HK-2 (cell line): ENCODE measurements at regions not wholly inside any gene's neighbourhood (a gene's known extent, or its start where the extent isn't known, plus 50 kb on each side); places are given as distances from the start of the nearest gene placed in this dataset.
"Not testable (repeated sequence)": the region's sequence is repeated elsewhere in the genome, so short reads cannot be mapped to it uniquely, and the experiment has no call there.

Experiments
- DNase-seq: peaks from one replicate; pipeline ENCODE4 v3.0.0-alpha.2; 2018; ENCODE audit not compliant: unreplicated experiment

DNA sequence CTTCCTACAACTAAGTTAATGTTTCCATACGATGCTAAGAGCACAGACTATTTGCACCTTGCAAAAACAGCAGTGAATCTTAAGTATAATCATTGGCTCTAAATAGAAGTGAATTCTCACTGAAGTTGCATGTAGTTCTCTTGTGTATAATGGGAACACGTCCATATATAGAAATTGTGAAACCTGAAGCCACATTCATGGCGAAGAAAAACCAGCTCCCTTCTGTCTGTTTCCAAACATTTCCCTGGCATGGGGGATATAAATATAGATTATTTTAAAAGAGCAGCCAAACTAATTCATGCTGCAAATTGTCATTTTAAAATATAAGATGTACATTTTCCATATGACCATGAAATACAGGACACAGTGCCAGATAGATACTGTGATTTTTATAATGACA, 71.1 kb downstream of the TRAM1L1 start:
- no peak for DNase-seq

DNA sequence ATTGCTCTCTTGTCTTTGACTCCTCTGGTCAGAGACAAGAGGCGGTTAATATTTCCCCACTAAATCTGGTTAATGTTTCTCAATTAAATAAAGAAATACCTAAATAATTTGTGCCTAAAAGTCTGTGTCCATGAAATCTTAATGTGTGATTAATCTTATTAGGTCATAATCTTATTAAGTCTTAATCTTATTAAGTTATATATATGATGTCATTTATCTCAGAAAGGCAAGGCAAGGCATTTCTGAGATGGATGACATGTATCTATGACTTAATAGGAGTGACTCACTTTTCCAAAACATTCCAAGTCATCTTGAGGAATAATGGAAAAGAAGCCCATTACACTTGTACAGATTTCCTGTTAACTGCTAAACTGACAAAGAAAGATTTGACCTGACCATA, 74.7 kb downstream of the TRAM1L1 start:
- no peak for DNase-seq

DNA sequence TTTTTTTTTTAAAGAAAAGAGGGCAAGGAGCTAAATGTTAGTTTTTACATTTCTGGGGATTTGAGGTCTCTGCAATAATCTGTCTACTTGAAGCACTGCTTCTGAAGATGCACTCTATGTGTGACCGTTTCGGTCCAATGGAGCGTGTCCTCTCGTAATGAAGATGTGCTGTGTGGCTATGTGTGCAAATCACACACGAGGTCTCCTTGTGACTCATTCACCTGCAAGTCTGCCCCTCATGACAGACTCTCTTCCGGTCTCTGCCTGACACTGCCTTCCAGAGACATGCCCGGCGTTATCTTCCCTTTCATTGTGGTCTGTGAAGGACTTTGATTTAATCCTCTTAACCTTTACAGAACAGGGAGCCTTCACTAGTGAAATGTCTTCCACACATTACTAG, 84.3 kb downstream of the TRAM1L1 start:
- peak; percentile 72 for DNase-seq

DNA sequence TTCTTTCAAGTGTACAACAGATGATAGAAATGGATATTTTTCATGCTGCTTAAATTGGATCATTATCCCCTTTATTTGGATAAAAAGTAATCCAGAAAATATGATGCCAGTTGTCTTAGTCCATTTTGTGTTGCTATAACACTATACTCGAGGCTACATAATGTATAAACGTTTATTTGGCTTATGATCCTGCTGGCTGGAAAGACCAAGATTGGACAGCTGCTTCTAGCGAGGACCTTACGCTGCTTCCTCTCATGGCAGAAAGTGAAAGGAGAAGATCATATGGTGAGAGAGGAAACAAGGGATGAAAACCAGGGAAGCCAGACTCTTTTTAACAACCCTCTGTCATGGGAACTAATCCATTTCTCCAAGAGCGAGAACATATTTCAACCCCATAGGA, 102.7 kb downstream of the TRAM1L1 start:
- no peak for DNase-seq

DNA sequence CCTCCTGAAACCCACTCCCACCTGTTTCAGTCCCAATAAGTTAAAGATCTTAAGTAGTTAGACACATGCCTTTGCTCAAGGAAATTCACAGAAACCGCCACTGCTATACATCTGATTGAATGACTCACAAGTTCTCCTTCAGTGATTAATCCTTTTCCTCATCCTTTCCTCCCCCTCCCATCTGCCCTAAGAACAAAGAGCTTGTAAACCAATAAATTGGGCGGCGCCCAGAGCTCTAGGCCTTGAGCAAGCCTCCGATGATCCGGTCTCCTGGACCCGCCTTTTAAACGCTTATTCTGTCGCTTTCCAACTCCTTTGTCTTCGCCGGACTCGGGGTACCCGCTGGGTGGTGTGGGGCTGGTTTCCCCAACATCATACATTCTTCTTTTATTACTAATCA, 104.9 kb downstream of the TRAM1L1 start:
- not testable (repeated sequence) for DNase-seq

DNA sequence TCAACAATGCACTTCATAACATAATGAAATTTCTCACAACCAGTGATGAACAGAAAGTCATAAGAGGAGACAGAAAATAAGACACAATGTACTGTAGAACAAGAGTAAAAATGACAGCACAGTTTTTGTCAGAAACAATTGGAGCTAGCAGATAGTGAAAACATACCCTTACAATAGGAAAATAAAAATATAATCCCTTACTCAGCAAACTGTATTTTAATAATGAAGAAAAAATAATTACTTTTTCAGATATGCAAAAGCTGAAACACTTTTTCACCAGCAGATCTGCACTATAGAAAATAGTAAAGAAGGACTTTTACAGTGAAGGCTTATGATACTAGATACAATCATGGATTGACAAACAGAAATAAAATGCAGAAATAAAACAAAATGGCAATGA, 126.3 kb downstream of the TRAM1L1 start:
- no peak for DNase-seq

DNA sequence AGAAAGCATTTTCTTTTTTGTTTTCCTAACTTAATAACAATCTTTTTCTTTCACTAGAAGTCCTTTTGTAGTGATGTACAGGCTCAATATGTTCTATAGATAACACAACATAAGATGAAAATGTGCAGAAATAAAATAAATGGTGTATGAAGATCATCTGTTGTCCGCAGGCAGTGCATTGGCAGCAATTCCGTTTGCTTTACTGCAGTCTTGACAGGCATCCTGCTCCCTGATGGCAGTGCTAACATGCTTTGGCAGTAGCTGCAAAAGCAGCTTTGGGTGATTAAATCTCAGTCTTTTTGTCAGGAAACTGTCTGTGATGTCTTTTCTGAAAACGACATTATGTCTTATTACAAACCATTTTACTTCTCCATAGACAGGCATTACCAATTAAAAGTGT, 131.4 kb downstream of the TRAM1L1 start:
- DNase-seq = no peak

DNA sequence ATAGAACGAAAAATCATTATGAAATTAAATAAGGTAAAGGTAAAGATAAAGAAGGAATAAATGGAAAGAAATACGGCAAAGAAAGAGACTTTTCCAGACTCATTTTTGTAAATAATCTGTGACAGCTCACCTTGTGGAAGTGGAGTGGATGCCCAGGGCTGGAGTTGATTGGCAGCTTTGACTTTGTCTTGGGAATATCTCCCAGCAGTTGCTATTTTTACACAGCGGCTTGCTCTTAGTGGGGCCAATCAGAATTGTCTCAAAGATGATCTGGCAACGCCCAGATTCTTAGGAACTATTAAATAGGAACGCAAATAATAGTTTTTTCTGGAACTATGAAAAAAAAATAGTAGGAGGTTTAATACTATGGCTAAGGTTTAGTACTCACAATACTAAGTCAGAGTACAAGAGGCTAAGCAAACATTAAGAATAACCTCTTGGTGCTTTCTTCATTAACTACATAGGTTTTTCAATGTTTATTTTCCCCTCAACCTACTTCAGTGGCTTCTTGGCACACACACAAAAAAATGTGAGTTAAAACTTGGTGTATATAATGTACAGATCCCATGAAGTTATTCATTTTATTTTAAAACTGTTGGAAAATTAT, 132.7 kb downstream of the TRAM1L1 start:
- no peak for DNase-seq

DNA sequence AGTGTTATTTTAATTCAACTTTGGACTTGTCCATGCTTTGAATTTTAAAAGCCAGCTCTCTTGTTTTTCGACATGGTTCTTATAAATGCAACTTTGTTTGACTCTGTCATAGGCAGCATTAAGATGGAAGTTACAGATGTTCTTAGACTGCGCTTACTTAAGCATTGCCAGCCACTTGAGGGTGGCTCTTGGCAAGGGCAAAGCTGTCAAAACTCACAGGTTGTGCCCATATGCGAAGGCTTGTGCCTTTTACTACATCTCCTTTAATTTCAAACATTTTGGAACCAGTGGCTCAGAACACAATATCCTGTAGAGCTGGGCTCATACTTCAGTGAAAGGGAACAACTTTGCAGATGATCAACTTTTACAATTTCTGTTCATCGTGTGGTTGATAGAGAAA, 135.5 kb downstream of the TRAM1L1 start:
- no peak for DNase-seq

DNA sequence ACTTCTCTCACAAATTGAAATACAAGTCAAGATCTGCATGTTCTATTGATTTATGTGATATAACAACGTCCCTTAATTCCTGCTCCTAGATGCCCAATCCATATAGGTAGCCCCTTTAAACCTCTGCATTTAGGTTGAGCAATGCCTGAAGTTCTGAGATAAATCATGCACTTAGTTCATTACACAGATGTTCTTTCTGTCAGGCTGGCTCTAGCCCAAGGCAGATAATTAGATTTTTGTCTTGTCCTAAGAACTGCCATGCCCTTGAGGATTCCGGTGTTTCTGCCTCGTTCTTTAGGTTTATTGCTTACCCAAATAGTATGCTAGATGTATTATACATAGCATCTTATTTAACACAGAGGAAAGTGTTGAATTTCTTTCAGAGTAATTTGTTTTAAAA, 143.1 kb downstream of the TRAM1L1 start:
- DNase-seq = no peak

DNA sequence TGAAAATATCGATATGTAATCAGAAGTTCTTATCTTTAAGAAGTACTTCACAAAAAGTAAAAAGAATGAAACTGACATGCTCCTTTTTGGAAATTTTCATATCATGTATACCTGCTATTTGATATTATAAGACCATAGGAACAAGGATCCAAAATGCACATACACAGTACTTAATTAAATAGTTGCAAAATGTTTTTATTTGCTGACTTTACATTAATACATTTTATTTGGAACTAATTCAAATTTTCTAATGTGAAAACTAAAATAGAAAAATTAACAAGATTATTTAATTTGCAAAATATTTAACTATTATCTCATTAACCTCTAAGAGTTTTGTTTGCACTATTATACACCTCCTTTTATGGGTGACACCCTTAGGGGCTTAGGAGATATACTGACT, 155.0 kb downstream of the TRAM1L1 start:
- DNase-seq = no peak

DNA sequence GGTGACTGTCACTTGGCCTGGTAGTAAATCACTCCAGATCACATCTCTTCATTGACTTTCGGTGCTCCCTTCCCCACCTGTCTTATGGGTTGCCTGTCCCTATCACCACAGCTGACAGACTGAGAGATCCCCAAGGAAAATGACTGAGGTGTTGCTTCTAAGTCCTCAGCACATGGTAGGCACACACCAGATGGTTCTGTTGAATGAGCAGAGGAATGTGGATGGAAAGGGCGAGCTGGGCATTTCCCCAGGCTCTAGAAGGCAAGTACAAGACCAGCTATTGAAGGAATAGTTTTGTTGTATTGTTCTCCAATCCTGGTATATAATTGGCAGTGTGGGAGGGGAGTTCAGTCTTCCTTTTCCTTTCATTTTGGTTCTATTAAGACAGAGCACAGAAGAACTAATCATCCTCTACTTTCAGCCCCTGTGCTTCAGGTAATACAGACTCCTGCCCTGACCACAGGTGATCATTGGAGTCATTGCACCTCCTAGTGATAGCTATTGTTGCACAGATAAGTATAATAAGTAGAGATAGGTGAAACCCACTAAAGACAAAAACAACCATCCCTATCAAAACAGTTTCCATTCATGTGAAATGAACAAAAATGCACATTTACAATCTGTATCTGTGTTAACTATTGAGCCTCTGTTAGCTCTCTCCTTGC, 158.6 kb downstream of the TRAM1L1 start:
- no peak for DNase-seq

DNA sequence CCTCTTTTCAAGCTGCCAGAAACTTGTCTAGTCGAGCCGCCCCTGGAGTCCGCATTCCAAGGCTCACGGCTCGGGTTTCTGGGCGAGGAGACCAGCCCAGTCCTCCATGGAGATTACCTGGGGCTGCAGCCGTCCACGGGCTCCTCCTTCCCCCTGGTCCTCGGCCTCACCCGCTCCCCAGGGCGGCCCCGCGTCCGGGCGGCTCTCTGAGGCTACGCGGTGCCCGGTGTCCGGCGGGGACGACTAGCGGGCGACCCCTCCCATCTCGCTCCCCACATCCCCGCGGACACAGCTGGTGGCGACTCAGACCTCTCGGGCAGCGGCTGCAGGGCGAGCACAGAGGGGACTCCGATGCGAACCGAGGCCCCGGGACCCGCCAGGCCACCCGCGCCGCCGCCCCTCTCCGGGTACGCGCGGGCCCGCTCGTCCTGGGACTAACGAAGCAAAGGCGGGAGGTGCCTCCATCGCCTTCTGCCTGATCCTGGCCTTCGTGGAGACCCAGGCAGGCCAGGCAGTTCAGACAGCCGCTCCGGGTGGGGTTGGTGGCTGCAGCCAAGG, 159.4 kb downstream of the TRAM1L1 start:
- peak; percentile 5 for DNase-seq

DNA sequence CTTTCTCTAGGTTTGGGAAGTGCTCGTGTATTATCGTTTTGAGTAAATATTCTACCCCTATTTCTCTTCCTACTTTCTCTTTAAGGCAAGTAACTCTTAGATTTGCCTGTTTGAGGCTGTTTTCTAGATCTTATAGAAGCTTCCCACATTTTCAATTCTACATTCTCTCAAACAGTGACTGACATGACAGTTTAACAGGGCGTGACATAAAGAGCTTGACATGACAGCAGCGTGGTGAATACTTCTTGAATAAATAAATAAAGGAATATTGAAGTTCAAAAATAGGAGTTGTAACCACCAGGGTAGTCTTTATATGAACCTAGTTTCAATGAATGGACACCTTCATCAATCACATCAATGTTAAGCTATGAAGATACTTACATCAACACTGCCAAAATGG, 162.0 kb downstream of the TRAM1L1 start:
- no peak for DNase-seq

DNA sequence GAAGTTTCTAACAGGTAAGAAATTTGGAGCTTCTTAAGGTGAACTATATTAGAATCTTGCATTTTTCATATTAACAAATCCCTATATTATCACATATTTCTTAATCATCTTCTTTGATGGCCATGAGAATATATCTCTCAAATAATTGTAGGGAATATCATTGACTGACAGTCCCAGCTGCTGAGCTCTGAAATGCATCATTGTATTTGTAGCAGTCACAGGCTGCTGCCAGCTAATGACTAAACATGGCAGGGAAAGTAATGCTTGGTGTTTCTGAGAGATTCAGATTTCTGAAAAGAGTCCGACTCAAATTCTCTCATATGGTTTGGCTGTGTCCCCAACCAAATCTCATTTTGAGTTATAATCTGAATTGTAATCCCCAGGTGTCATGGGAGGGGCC, 171.9 kb downstream of the TRAM1L1 start:
- no peak for DNase-seq

DNA sequence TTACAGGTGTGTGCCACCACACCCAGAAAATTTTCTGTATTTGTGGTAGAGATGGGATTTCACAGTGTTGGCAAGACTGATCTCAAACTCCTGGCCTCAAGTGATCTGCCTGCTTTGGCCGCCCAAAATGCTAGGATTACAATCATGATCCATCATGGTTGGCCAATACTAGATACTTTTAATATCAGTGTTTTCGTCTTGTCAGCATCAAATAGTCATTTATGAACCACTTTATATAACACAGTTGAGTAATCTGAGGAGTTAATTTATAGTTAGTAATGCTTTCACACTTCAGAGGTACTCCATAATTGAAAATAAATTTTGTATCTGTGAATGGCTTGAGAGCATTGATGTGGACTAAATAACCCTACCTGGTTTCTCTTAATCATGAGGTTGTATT, 178.6 kb downstream of the TRAM1L1 start:
- DNase-seq = no peak

DNA sequence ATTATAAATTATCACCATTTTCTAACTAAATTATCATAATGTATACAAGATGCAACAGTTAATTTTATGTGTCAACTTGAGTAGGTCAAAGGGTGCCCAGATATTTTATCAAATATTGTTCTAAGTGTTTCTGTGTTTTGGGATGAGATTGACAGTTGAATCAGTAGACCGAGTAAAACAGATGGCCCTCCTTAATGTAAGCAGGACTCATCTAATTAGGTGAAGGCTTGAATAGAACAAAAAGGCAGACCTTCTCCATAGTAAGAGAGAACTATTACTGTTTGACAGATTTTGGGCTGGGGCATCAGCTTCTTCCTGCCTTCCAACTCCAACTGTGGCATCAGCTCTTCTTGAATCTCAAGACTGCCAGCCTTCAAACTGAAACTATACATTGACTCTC, 185.8 kb downstream of the TRAM1L1 start:
- DNase-seq = no peak

DNA sequence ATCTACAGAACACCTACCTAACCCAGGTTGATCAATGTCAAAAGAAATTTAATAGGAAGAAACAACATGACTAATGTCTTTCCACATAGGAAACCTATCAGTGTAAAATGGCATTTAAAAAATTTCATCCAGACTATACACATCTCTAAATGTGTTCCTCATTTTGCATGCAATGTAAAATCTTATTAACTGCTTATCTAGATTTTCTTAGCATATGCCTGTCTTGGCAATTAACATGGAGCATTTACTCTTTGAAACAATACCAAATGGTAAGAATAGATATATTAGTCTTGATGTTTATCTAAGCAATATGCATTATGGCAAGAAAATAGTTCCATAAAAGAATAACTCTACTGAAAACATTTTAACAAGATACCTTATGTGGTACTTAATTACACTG, 199.8 kb downstream of the TRAM1L1 start:
- no peak for DNase-seq

DNA sequence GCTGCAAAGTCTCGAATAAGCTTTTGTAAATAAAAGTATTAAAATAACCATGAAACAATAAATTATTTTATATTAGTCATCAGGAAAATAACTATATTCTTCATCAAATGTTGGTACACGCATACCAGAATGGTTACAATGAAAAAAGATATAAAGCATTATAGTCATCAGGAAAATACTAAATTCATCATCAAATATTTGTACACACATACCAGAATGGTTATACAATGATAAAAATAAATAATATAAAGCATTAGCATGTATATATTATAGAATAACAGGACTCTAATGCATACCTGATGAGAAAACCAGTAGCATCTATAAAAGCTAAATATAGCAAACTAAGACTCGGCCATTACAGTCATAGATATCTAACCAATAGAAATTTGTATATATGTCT, 202.9 kb downstream of the TRAM1L1 start:
- DNase-seq = no peak

DNA sequence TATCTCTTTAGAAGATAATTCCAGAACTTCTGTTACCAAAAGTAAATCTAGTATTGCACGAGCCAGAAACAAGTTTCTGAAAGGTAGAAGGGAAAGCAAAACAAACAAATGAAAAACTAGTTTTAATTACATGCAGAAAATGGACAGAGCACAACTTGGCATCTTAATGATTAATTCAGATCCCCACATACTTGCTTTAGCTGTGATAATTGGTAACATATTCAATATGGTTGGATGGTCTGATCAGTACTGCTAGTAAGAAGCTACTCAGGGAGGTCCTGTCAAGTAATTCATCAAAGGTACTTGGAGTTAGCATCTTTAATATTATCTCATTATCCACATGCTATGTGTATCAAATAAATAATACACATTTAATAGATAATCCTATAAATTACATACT, 204.3 kb downstream of the TRAM1L1 start:
- DNase-seq = no peak

DNA sequence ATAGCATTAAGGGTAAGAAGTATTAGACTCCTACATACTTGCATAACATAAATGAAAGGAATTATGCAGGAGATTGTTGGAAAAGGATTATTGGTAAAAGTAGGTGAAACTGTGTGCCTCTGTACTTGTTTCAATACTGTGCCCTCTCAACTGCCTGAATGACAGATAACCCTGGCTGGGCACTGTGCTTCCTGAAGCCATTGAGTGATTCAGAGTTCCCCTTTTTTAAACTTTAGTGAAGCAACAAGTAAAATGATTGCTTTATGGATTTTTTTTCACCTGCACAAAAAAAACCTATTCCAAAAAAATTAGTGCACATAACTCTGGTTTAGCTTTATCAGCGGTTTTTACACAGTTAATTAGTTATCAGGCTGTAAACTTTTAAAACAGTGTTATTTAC, 204.8 kb downstream of the TRAM1L1 start:
- no peak for DNase-seq

DNA sequence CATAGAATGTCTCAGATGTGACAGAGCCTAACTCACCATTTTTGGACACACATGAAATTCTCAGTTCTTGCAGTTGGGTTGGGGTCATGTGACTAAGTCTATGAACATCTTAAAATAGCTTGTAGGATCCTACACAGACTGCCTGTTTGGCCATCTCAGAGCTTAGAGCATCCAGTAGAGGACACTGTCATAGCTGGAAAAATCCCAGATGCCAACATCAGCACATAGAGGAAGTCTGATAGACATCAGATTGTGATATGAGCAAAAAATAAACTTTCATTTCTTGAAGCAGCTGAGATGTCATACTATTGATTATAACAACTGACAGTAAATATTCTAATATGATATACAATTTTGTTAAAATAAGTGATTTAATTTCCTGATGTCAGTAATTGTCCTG, 207.1 kb downstream of the TRAM1L1 start:
- no peak for DNase-seq

DNA sequence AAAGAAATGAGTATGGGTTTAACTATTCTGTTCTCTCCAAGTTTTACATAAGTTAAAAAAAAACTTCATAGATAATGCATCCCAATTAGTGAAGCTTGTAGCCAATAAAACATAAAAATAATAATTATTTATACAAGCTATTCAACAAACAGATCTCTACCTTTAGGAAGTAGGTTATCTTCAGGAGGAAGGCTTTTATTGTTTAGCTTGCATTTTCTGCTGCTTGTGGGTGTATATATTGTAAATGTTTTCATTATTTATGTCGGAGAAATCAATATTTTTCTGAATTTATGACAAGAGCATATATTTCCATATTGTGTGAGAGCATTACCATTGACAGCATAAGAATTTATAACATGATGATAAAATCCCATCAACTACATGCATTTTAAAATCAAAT, 208.3 kb downstream of the TRAM1L1 start:
- no peak for DNase-seq

DNA sequence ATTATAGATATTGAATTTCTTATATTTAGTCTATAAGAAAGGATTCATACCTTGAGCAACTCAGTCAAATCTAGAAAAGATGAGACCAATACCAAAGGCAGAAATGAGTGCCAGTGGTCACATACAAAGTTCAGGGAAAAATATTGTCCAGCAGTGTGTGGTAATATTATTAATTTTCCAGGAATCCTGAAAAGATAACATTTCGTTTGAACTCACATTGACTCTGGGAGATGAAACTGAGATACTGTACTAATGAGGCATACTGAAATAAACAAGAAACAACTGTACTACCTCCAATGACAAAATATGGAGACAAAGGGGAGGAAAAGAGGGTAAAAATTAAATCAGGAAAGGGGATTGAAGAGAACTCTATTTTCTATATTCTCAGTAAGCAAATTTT, 212.4 kb downstream of the TRAM1L1 start:
- no peak for DNase-seq
